CD4-positive, alpha-beta T cell treated with Interleukin-10 for 1 hour (primary cell): ENCODE measurements at regions not wholly inside any gene's neighbourhood (a gene's known extent, or its start where the extent isn't known, plus 50 kb on each side); places are given as distances from the start of the nearest gene placed in this dataset.
"Not testable (repeated sequence)": the region's sequence is repeated elsewhere in the genome, so short reads cannot be mapped to it uniquely, and the experiment has no call there.

Source experiments
- DNase-seq: peaks from one replicate; pipeline ENCODE4 v3.0.0-alpha.2; 2020

- DNase-seq, result no peak
Measured at GRCh38 chr14:104306450-104307040, 168.2 kb downstream of the KIF26A start.

GRCh38 chr14:104307246-104307626 is 168.8 kb downstream of the KIF26A start:
- no peak for DNase-seq

- DNase-seq, result no peak
Measured at GRCh38 chr14:104307627-104308401, 169.4 kb downstream of the KIF26A start.

- DNase-seq, result not testable (repeated sequence)
Measured at GRCh38 chr14:104308534-104308933, 170.1 kb downstream of the KIF26A start.

- no peak for DNase-seq
Measured at GRCh38 chr14:104309657-104310369, 171.4 kb downstream of the KIF26A start.

- no peak for DNase-seq
Measured at GRCh38 chr14:104311358-104311757, 173.0 kb downstream of the KIF26A start.

- no peak for DNase-seq
Measured at GRCh38 chr14:104313674-104314073, 175.3 kb downstream of the KIF26A start.

GRCh38 chr14:104314251-104314941 is 176.0 kb downstream of the KIF26A start:
- no peak for DNase-seq

GRCh38 chr14:104315169-104315568 is 176.8 kb downstream of the KIF26A start:
- no peak for DNase-seq

- DNase-seq, result no peak
Measured at GRCh38 chr14:104315625-104316024, 177.2 kb downstream of the KIF26A start.

GRCh38 chr14:104316121-104316722 is 177.8 kb downstream of the KIF26A start:
- no peak for DNase-seq

- DNase-seq, result no peak
Measured at GRCh38 chr14:104316723-104317491, 178.5 kb downstream of the KIF26A start.

- DNase-seq, result no peak
Measured at GRCh38 chr14:104317492-104317805, 179.1 kb downstream of the KIF26A start.

- no peak for DNase-seq
Measured at GRCh38 chr14:104317975-104318557, 179.7 kb downstream of the KIF26A start.

GRCh38 chr14:104318558-104319490 is 180.4 kb downstream of the KIF26A start:
- DNase-seq, result no peak

- DNase-seq, result no peak
Measured at GRCh38 chr14:104319491-104320241, 181.3 kb downstream of the KIF26A start.

GRCh38 chr14:104320611-104321086 is 182.3 kb downstream of the KIF26A start:
- DNase-seq, result no peak

GRCh38 chr14:104321088-104321801 is 182.9 kb downstream of the KIF26A start:
- no peak for DNase-seq

- no peak for DNase-seq
Measured at GRCh38 chr14:104321802-104322130, 183.4 kb downstream of the KIF26A start.
